Left renal cortex interstitium (tissue), 4 donors: ENCODE measurements at regions not wholly inside any gene's neighbourhood (a gene's known extent, or its start where the extent isn't known, plus 50 kb on each side); places are given as distances from the start of the nearest gene placed in this dataset.

ENCODE experiments used
- DNase-seq, 4 donors: peaks; one replicate each; pipeline ENCODE4 v3.0.0-alpha.2; 2013; ENCODE audit warnings: low read depth in 4 of 4, low spot score in 2 of 4, missing footprints in 1 of 4

DNA sequence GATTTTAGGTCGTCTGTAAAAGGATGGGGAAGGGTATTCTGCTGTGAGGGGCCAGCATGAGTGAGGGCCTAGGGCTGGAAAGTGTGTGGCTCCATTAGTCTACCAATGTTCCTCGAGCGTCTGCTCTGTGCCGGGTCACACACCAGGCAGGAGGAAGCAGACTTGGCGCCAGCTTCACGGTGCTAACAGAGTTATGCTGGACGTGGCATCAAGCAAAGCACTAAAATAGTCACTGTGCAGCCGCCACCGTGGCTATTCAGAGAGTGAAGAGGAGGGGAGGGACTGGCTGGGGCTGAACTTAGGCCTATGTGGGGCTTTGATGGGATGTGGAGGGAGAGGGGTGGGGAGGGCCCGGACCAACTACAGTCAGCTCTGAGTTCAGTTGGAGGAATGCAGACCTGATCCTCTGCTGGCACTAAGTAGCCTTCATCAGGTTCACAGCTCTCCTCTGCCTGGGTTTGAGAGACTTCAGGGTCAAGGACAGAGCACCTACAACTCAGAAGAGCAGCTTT is 83.9 kb upstream of the MSX1 start:
- DNase-seq, result no peak

DNA sequence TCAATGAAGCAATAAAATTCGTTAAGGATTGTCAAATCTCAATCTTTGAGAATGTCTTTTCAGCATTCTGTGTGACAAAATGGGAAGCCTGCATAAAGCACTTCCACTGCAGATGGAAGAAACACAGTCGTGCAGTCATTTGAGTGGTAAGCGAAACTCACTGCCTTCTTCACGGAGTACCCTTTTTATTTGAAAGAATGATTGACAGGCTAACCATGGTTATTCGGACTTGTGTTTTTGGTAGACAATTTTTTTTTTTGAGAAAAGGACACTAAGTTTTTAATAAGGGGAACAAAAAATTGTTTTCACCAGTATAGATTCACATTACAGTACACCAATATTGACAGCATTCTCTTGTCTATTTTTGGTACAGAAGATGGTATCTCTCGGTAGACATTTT is 86.9 kb upstream of the MSX1 start:
- no peak for DNase-seq

DNA sequence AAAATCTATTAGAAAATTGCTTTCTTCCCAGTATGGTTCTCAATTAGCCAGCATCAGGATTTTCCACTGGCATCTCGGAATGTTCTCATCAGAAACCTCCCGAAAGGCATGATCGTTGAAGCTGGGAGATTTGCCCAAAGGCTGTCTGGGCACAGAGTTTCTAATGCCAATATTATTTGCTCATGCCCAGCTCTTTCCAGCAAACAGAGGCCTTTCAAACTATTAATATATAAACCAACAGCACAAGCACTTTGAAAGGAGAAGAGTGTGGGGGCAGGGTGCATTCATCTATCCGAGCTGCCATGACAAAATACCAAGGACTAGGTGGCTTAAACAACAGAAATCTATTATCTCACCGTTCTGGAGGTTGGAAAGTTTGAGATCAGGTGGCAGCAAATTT is 88.3 kb upstream of the MSX1 start:
- DNase-seq, result no peak

DNA sequence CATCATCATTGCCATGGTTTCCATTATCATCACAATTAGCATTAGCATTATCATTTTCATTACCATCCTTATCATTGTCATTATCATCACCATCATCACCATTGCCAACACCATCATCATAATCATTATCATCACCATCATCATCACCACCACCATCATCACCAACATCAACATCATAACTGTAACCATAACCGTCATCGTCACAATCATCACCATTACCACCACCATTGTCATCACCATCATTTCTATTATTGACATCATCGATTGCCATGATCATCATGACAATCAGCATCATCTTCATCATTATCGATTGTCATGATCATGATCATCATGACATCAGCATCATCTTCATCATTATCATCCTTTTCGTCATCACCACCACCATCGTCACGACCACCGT is 88.9 kb upstream of the MSX1 start:
- DNase-seq, result no peak

DNA sequence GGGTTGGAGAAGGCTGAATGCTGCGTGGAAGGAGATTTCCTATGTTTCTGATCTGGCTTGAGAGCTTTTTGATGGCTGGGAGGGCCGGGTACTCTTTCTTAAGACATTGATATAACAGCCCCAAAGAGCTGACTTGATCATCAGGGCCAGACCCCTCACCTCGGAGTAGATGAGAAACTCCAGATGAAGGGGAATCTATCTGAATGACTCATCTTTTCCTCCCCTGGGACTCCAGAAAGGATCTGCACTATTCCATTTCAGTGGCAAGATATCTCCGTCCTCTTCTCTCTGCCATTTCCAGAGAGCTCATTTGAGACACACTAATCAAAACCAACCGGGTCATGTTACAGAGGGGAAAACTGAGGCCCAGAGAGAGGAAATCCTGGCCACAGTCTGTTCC is 92.9 kb upstream of the MSX1 start:
- no peak for DNase-seq

DNA sequence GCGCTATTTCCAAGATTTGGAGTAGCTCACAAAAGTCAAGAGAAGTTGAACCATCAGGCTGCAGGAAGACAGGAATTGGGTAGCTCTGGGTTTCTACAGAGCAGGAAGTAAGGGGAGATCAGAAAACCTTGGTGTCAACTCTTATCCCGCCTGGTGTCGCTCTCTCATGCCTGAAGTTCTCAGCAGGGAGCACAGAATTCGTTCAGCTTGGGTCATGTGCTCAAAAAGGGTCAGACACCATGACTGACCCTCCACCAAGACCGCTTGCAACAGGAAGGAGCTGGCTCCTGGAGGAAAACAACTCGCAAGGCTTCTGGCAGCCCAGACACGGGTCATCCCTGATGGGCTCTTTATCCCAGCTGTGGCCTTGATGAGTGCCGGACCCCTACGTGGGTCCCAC is 93.7 kb upstream of the MSX1 start:
- no peak for DNase-seq

DNA sequence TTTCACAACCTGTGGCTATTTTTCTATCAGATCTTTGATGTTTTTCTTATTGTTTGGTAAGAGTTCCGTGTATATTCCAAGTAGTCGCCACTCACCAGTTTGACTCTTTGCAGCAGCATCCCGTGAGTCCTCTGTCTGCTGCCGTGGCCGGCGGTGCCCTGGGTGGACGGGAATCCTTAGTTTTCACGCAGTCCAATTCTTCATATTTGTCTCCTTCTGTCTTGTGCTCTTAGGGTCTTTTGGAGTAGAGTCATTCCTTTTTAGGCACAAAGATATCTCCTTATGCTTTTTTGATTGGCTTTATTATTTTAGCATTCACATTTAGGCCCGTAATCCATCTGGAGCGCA is 94.9 kb upstream of the MSX1 start:
- no peak for DNase-seq

DNA sequence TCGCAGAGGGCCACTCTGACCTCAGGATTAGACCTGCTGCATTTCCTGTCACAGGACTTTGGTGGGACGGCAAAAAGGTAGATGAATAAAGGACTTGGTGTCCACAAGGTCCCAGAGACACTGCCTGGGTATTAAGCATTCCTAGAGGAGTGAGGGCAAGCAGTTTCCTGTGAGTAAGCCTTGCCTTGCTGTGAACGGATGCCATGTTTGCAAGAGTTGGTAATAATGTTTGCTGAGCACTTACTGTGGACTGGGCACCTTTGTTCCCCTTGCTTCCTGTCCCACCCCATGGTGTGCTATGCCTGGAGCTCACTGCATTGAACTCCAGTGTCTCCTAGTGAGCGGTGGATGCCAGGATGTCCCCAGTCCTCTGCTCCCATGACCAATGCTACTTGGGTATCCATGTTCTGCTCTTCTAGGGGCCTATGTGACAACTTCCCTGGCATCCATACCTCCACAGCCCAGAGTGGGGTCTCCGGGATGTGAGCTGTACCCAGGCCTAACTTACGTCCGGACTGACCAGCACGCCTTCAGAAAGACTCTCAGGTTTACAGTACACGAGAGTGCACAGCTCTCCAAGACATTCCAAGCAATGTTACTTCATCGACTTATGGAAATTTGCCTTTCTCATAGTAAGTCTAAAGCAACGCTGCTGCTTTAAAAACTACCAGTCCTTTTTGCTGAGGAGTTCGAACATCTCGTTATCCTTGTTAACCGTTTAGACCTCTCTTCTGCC is 95.5 kb upstream of the MSX1 start:
- no peak for DNase-seq

DNA sequence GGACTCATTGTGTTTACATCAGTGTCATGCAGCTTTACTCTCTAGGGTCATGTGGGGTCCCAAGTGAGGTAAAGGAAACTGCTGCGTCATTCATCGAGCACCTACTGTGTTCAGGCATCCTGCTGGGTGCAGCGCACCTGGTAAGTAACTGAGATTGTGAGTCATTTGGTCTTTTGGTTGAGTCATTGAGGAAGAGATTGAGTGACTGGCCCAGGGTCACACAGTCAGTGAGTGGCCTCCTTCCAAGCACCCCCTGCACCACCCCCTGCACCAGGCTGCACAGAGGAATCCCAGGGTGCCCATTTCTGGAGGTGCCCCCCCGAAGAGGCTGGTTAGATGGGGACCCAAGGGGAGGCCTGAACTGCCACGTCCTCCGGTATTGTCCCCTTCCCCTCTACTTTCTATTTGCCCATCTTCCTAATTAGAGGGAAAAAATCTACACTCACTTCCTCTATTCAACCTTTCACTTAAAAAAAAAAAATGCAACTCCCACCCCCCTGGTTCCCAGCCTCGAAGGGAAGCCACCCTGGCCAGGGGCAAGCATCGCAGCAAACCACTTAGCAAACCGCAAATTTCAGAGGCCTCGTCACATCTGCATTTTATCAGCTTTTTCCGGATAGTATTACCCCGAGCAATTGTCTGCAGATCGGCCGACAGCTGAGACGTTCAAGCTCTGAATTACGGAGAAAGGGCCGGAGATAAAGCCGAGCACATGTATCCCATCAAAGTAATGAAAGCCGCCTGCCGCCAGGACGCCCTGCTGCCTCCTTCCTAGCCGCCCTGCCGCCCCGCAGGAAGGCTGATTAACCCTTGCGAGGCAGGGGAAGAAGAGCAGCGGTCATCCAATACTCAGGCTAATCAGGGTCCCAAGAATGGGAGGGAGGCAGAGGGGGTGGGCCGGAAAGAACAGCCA is 96.3 kb upstream of the MSX1 start:
- peak in 2 of 4 donors; percentile 50 to 64 for DNase-seq

DNA sequence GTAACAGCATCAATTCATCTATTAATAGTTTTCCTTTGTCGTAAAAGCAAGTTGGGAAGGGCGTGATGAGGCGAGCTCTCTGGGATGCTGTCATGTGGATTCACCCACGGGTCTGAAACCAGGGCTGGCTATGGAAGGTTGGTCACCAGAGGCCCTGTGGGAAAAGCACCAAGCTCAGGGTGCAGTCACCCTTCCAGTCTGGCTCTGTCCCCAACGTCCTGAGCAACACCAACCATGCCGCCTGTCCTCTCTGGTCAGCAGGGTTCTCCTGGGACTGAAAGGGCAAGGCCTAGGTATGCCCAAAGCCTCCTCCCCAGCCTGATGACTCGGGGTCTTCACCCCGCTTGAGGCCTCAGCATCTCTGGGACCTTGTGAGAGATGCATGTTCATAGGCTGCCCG is 97.2 kb upstream of the MSX1 start:
- no peak for DNase-seq

DNA sequence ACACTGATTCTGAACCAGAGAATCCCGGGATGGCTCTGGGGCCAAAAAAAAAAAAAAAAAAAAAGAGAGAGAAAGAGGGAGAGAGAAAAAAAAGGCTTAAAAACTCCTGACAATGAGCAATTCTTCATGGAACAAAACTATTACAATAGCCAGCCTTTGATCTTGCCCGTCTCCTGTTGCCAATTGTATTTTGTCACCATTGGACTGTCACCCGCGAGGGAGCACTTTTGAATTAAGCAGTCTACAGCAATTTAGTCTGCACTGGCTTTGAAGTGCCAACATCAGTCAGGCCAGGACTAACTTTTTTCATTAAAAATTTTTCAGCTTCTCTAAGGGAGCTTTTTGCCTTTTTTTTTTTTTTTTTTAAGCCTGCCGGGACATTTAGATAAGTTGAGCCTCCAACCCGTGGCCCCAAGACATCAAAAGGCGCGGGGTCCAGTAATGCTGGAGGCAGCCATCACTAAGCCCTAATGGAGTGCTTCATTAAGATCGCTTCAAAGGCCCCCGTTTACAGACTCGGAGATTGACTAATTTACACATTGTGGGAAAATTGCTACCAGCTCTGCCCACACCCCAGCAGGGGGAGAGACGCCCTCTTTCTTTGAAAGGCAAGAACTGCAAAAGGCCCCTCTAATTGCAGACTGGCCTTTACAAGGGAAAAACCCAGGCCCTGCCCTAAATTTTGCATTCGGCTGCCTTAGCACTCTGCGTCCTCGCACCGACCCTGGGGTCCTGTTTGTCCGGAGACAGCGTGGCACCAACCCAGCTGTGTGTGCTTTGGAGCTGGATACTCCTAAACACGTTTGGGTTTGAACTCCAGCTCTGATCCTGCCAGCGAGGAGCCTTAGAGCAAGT is 98.1 kb upstream of the MSX1 start:
- no peak for DNase-seq

DNA sequence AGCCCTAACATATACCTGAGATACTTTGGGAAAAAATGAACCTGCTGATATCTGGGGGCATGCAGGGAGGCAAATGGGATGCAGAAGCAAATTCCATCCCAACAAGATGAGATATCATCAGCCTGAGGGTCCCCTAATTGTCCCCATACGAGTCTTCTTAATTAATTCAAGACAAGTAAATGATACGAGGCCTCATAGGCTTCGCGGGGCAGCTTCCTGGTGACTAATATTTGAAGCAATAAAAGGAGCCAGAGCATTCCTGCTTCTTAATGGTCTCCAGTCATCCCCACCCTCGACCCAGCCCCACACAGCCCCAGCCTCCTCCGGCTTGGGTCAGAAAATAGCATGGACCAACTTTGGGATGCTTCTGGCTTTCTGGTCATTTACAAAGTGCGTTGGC is 99.6 kb upstream of the MSX1 start:
- DNase-seq, result no peak

DNA sequence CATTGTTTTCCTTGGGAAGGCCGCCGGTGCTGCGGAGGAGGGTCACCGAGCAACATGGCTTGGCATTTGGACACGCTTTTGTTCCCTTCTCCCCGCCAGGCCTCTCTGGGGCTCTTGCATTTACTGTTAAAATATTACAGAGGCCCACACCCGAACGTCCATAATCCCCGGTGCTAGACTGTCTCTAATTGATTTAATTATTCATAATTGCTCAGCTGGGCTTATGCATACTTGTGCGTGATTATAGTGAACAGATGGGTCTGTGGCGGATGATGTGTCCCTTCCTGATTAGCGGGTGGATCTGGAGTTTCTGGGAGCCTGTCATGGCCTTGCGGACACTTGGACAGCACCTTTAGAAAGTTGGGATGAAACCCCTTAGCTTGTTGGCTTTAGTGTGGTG is 100.2 kb upstream of the MSX1 start:
- no peak for DNase-seq

DNA sequence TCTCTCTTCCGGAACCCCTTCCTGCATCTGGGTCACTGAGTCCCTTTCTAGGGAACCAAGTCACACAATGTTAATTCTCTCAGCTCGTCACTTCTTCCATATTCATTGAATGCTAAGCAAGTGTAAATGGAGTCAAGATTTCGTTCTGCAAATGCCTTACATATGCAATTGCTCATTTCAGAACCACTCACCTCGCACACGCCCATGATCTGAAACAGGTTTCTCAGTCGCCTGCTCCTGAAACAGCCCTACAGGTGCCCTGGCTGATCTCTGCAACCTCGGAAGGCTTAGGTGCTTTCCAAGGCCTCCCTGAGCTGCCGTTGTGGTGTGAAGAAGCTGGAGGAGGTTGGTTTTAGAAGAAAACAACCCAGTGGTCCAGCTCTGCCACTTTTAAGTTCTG is 100.8 kb upstream of the MSX1 start:
- DNase-seq, result no peak

DNA sequence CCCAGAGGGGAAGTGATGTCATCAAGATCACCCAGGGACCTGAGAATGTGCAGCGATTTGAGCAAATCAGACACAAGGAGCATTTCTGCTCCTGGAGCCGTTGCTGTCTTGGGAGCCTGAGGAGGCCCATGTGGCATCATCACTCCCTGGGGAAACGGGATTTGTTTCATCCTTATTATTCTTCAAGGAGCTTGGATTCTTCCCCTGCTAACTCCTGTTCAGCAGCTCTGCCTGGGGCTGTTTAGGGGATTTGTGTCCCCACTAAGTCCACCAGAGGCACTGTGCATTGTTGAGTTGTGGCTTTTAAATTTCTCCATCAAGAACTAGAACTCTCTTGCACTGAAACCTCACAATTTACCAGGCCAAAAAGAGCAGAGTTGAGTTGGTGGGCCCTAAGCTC is 104.2 kb upstream of the MSX1 start:
- DNase-seq, result no peak

DNA sequence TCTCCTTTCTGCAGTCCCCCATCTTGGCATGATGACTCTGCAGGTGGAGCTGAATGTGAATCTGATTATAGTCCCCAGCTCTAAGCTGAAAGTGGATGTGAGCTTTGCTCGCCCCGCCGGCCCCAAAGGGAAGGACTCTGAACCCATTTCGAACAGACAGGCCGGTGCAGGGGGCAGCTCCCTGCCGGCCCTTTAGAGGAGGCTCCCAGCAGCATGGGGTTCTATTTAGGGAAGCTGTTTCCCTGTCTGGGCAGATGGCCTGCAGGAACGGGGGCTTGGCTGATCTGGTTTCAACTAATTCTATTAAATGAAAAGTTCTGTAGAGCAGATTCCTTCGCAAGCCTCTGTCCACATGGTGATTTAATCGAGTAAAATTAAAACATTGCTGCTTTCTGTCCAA is 104.8 kb upstream of the MSX1 start:
- no peak for DNase-seq

DNA sequence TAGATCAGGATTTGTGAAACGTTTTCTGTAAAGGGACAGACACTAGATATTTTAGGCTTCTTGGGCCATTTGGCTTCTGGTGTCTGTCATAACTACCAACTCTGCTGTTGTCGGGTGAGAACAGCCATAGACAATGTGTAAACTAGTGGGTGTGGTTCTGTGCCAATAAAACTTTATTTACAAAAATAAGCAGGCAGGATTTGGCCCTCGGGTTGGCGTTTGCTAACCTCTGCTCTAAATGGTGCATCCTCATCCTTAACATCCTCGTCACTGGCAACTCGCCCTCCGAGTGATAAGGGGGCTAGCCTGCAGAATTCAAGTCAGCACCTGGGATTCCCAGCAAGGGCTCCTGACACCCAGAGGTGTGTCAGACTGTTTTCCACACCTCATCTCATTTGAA is 105.8 kb upstream of the MSX1 start:
- no peak for DNase-seq

DNA sequence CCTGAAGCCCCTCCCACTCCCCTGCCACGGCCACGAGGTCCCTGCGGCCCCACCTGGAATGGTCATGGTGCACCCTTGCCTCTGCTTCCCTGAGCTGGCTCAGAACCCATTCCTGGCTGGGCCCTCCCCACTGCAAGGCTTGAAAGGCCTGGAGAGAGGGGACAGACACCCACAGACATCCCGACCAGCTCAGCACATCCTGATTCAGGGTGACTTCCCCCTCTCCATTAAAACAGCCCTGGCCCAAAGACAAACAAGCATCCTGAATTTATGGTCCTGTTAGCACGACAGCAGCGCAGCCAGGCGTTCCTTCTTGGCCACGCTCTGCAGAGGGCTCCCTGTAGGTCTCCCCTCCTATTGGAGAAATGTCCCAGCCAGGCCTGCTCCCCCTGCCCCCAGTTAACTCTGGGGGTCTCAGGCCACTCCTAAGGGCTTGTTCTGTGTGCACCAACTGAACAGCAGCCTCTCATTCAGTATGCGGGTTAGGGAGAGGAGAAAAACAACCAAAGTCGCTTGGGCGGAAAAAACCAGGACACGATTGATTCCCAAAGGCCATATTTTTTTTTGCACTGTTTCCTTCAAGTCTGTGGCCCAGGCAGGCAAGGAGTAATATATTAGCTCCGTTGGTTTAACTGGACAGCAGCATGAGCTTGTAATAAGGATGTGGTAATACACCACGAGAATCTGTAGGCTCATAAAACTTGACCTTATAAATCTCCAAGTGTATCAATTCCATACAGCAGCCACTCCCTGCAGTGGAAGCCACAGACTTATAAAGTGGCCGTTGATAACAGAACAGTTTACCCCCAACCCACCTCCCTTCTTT is 106.7 kb upstream of the MSX1 start:
- DNase-seq, result peak in 2 of 4 donors; percentile 48 to 56

DNA sequence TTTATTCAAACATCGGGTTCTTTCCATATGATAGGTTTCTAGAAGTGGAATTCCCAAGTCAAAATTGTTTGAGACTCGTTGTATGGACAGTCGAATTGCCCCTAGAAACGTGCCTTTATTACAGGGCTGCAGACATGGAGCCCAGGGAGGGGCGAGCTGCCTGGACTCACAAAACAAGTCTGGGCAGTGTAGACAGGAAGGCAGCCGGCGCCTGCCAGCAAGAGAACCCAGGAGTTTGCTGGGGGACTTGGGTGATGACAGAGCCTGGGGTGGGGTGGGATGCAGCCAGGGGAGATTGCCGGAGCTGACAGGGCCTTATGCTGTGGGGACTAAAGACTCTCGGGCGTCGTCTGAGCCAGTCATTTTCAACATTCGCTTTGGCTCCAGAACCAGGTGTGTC is 107.4 kb upstream of the MSX1 start:
- no peak for DNase-seq

DNA sequence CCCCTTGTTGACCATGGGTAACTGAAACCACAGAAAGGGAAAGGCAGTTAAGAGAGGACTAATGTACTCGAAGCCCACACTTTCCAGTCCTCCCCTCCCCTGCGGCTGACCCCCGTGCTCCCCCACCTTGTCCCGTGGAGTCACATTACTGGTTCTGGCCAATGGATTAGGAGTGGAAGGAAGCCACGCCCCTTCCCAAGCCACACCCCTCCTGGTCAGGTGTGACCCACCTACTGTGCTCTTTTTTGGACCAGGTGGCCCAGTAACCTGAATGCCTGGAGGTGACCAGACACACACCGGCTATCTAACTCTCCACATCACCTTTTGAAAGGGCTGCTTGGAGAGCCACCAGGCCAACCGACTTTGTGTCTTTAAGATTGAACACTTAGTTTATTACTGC is 109.3 kb upstream of the MSX1 start:
- DNase-seq, result no peak
